SW480 (cell line): ENCODE measurements at regions not wholly inside any gene's neighbourhood (a gene's known extent, or its start where the extent isn't known, plus 50 kb on each side); places are given as distances from the start of the nearest gene placed in this dataset.

Source experiments
- DNase-seq: peaks from one replicate; pipeline ENCODE4 v3.0.0-alpha.2; 2016; ENCODE audit warnings: low spot score

DNA sequence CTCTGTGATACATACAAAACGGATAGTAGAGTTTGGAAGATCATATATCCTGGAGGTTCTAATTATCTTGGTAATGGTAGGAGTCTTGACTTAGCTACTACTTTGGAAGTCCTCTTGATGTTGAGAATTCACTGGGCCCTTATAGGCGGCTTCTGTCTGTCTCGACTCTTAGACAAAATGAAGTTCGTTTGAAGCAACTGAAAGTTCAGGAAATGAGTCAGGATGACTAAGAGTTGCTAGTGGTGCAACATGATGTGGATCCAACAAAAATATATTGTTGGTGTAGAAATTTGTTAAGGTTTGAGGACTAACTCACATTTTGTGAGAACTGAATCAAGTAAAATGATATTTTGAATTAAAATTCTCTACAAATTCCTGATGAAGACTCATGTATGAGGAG is 272.7 kb downstream of the AEBP2 start:
- DNase-seq: no peak

- no peak for DNase-seq
Measured at GRCh38 chr12:19718401-19718800, 279.1 kb downstream of the AEBP2 start.

DNA sequence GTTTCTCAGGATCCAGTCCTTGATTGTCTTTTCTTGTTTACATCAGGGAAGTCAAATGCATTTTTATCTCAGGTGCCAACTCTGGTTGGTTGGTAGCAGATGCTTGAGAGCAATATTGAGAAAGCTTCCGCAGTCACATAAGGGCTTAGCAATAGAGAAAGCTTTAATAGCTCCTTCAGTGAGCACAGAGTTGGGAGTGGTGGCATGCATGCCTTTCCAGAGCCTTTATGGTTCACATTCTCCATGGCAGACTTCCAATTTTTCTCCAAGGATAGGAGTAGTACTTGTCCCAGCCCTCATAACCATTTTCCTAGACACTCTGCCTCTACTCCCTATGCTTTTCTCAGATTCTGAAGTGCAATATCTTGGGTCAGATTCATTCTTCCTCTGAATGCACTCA is 280.4 kb downstream of the AEBP2 start:
- no peak for DNase-seq

DNA sequence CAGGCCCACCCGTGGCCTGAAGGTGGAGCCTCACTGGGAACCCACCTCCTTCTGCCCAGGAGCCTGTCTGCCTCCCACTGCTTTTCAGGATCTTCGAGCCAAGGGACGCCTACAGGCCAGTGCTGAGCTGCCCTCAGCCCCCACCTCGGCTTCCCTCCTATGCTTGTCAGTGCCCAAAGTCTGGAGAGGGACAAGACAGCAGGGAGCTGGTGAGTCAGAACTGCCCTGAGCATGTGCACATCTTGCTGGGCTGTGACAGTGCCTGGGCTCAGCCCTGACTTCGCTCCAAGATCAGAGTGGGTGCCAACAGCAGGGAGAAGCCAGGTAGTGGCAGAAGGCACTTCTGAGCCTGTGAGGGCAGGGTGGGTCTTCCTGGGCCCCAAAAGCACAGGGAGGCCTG is 286.8 kb downstream of the AEBP2 start:
- DNase-seq: no peak

GRCh38 chr12:19726592-19726991 is 287.3 kb downstream of the AEBP2 start:
- no peak for DNase-seq

- no peak for DNase-seq
Measured at GRCh38 chr12:19737019-19737418, 297.7 kb downstream of the AEBP2 start.

DNA sequence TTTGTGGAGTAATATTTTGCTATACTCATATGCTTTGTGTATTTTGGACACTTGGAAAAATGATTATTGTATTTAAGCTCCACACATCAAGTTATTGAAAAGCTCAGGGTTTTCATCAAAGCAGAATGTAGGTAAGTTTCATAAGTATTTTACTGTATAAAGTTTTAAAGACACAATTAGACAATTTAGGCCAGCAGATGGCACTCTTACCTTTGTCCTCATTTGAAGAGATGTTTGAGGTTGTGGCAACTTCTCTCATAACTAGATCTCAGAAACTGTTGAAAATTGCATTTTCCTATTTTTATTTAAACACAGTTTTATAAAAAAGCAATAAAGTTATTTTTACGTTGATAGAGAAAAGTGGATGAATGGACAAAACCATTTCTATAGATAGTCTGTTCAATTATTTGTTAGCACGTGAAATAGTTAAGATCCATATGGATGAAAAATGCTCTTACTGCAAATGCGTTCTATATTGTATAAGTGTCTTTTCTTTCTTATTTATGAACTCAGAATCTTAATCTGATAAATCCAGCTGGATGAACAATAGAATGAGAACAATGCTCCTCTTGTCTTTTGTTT is 300.0 kb downstream of the AEBP2 start:
- peak; percentile 54 for DNase-seq

- no peak for DNase-seq
Measured at GRCh38 chr12:19740472-19741131, 301.3 kb downstream of the AEBP2 start.

GRCh38 chr12:19741132-19741489 is 301.8 kb downstream of the AEBP2 start:
- DNase-seq: no peak

GRCh38 chr12:19744705-19745218 is 305.5 kb downstream of the AEBP2 start:
- peak; percentile 11 for DNase-seq

DNA sequence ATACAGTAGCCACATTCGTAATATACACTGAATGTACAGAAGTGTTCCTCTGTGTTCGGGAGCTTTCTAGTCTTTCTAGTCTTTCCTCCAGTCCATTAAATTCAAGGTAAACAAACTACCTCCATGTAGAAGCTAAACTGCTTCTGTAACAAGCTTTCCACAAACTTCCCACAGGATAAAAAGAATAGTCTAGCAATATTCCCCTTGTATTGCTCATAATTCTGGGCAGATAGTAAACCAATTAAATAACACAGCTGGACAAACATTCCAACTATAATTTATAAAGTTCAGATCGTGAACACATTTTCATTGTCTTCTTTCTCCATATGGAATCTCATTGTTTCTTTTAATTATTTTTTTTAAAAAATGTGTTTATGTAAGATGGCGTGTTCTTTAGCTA is 307.2 kb downstream of the AEBP2 start:
- DNase-seq: no peak

GRCh38 chr12:19749906-19750574 is 310.7 kb downstream of the AEBP2 start:
- DNase-seq: no peak

DNA sequence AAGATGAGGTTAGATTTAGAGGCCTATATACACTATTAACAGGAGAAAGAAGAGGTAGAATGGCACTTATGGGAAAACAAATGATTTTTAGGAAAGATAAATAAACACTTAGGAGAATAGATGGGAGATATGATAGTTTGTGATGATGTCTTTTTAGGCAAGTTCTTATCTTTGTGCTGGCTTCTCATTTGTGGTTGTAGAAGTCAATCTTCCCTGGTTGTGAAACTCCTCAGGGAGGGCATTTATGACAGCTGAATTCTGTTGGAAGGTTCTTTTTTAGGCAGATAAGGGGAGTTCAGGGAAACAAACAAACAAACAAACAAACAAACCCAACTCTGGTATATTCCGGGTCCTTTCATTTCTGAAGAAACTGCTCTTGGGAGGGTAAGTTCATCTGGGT is 311.8 kb downstream of the AEBP2 start:
- DNase-seq: no peak

DNA sequence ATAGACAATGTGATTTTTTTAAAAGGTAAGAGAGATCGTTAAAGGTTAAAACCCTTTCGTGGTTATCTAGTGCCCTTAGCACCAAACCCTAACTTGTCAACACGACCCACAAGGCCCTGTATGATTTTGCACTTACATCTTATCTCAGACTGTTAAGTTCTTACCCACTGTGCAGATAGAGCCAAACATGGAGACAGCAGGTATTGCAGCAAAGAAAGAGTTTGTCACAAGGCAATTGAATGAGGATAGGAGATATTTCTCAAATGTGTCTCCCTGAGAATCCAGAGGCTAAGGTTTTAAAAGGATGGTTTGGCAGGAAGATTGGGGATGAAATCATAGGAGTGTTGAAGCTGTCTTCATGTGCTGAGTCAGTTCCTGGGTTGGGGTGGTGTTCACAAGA is 313.4 kb downstream of the AEBP2 start:
- no peak for DNase-seq

DNA sequence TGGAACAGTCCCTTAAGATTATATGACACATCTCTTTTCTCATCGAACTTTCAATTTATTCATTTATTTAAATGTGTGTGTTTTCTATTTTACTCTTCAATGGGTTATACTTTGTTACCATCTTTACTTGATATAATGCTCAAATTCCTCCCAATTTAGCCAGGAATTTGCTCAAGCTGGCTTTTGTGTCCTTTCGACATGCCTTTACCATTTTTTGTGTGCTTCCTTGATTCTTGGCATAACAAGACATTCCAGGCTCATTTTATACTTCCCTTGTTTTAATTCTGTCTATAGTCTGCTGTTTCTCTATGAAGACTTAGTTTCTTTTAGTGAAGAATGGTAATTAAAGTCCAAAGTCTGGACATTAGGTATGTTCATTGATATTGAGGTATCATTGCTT is 315.8 kb downstream of the AEBP2 start:
- DNase-seq: no peak

DNA sequence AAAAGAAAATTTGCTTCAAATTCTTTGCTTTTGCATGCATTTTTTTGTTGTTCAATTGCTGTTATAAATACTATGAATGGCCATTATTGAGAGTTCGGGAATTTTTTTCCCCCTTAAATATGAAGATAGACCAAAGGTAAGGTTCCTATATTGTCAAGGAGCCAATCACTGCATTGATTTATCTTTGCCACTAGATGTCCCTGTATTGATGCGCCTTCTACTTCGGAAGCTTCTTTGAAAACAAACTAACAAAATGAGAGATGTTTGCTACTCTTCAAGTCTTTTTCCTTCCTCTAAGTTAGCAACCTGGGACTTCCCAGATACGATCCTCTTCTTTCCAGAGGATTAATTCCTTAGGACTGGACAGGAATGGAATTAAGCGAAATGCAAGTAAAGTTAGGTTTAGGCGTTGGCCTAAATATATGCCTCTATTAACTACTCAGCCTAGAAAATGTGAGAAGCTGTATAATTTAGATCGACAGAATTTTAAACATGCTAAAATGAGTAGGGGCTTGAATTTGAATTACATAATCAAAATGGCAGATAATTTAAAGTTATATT is 318.1 kb downstream of the AEBP2 start:
- peak; percentile 66 for DNase-seq

DNA sequence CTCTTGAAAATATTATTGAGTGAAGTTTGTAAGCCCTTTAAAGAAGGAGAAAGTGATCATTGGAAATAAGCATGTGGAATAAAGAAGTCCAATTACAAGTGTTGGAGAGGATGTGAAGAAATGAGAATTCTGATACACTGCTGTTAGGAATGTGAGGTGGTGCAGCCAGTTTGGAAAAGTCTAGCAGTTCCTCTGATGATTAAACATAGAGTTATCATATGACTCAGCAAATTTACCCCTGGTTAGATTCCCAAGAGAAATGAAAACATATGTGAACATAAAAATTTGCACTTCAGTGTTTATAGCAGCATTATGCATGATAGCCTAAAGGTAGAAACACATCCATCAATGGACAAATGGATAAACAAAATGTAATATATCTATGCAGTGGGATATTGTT is 319.9 kb downstream of the AEBP2 start:
- no peak for DNase-seq

GRCh38 chr12:19760611-19761010 is 321.3 kb downstream of the AEBP2 start:
- DNase-seq: no peak

GRCh38 chr12:19761463-19761862 is 322.2 kb downstream of the AEBP2 start:
- no peak for DNase-seq

- no peak for DNase-seq
Measured at GRCh38 chr12:19763488-19763887, 324.2 kb downstream of the AEBP2 start.

DNA sequence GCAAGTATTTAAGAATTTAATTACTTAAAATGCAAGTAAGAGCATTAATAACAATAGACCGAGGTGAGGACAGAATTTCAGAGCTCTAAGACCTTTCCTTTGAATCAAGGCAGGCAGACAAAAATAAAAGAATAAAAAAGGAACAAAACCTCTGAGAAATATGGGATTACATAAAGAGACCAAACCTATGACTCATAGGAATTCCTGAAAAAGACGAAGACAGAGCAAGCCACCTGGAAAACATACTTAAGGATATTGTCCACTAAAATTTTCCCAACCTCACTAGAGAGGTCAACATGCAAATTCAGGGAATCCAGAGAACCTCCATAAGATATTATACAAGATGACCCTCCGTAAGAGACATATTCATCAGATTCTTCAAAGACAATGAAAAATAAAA is 325.1 kb downstream of the AEBP2 start:
- no peak for DNase-seq

GRCh38 chr12:19771858-19772257 is 332.6 kb downstream of the AEBP2 start:
- no peak for DNase-seq

GRCh38 chr12:19772776-19773175 is 333.5 kb downstream of the AEBP2 start:
- no peak for DNase-seq
